WTC11 (cell line): ENCODE measurements at regions not wholly inside any gene's neighbourhood (a gene's known extent, or its start where the extent isn't known, plus 50 kb on each side); places are given as distances from the start of the nearest gene placed in this dataset.

Source experiments
- CREB1 ChIP-seq: sonication (generic); formaldehyde crosslinking; IDR thresholded peaks from 2 replicates; pipeline ENCODE4 v1.8.0; 2023; ENCODE audit warnings: mild to moderate bottlenecking, missing genetic modification reagents
- CTCF ChIP-seq: fragments of 200-600 bp; IDR thresholded peaks from 2 replicates; pipeline ENCODE4 v1.8.0; 2022; ENCODE audit warnings: antibody characterized with exemption
- ELF4 ChIP-seq: sonication (generic); formaldehyde crosslinking; IDR thresholded peaks from 2 replicates; pipeline ENCODE4 v1.8.1; 2022; ENCODE audit warnings: low read depth, mild to moderate bottlenecking, moderate library complexity, missing genetic modification reagents
- GABPB1 ChIP-seq: sonication (generic); formaldehyde crosslinking; IDR thresholded peaks from 2 replicates; pipeline ENCODE4 v1.8.1; 2023; ENCODE audit warnings: mild to moderate bottlenecking, missing genetic modification reagents
- JUN ChIP-seq: sonication (generic); formaldehyde crosslinking; IDR thresholded peaks from 2 replicates; pipeline ENCODE4 v1.8.0; 2023; ENCODE audit warnings: mild to moderate bottlenecking, missing genetic modification reagents
- NR2C2 ChIP-seq: sonication (generic); formaldehyde crosslinking; IDR thresholded peaks from 2 replicates; pipeline ENCODE4 v1.8.0; 2022; ENCODE audit warnings: mild to moderate bottlenecking, missing genetic modification reagents
- PREB ChIP-seq: sonication (generic); formaldehyde crosslinking; IDR thresholded peaks from 2 replicates; pipeline ENCODE4 v1.8.1; 2022; ENCODE audit warnings: mild to moderate bottlenecking, missing genetic modification reagents, moderate library complexity, borderline replicate concordance
- TCF7 ChIP-seq: sonication (generic); formaldehyde crosslinking; IDR thresholded peaks from 2 replicates; pipeline ENCODE4 v1.8.0; 2022; ENCODE audit warnings: mild to moderate bottlenecking, low read depth, missing genetic modification reagents, moderate library complexity
- TP53 ChIP-seq: sonication (generic); formaldehyde crosslinking; IDR thresholded peaks from 2 replicates; pipeline ENCODE4 v1.8.1; 2023; ENCODE audit warnings: mild to moderate bottlenecking, missing genetic modification reagents
- ZNF121 ChIP-seq: sonication (generic); formaldehyde crosslinking; IDR thresholded peaks from 2 replicates; pipeline ENCODE4 v1.8.0; 2023; ENCODE audit warnings: missing genetic modification reagents
- ZNF232 ChIP-seq: sonication (generic); formaldehyde crosslinking; IDR thresholded peaks from 2 replicates; pipeline ENCODE4 v1.8.0; 2022; ENCODE audit warnings: mild to moderate bottlenecking, missing genetic modification reagents
- ZNF423 ChIP-seq: fragments of 250-450 bp; sonication (Bioruptor Pico); IDR thresholded peaks from 2 replicates; pipeline ENCODE4 v2.1.2; 2022; ENCODE audit warnings: mild to moderate bottlenecking, moderate library complexity
- TF ChIP-seq, protein P1 (sequence below): sonication (generic); formaldehyde crosslinking; IDR thresholded peaks from 2 replicates; pipeline ENCODE4 v1.8.0; 2022; ENCODE audit warnings: mild to moderate bottlenecking, missing genetic modification reagents
- TF ChIP-seq, protein P2 (sequence below): sonication (generic); formaldehyde crosslinking; IDR thresholded peaks from 2 replicates; pipeline ENCODE4 v1.8.0; 2023; ENCODE audit warnings: missing genetic modification reagents, mild to moderate bottlenecking, borderline replicate concordance

GRCh38 chr12:113625499-113625898 lies 153.8 kb upstream of the LHX5 start:
- TF ChIP-seq CREB1 (CRISPR knock-in tag) (no peak), PREB (CRISPR knock-in tag) (no peak), CTCF (no peak), GABPB1 (CRISPR knock-in tag) (no peak), ZNF232 (CRISPR knock-in tag) (no peak), ELF4 (CRISPR knock-in tag) (no peak), JUN (CRISPR knock-in tag) (no peak), ZNF121 (CRISPR knock-in tag) (no peak), TCF7 (CRISPR knock-in tag) (no peak), TP53 (CRISPR knock-in tag) (no peak), ZNF423 (CRISPR knock-in tag) (no peak), NR2C2 (CRISPR knock-in tag) (no peak)
- TF ChIP-seq, protein P1, sequence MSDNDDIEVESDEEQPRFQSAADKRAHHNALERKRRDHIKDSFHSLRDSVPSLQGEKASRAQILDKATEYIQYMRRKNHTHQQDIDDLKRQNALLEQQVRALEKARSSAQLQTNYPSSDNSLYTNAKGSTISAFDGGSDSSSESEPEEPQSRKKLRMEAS (CRISPR knock-in tag) = no peak
- TF ChIP-seq, protein P2, sequence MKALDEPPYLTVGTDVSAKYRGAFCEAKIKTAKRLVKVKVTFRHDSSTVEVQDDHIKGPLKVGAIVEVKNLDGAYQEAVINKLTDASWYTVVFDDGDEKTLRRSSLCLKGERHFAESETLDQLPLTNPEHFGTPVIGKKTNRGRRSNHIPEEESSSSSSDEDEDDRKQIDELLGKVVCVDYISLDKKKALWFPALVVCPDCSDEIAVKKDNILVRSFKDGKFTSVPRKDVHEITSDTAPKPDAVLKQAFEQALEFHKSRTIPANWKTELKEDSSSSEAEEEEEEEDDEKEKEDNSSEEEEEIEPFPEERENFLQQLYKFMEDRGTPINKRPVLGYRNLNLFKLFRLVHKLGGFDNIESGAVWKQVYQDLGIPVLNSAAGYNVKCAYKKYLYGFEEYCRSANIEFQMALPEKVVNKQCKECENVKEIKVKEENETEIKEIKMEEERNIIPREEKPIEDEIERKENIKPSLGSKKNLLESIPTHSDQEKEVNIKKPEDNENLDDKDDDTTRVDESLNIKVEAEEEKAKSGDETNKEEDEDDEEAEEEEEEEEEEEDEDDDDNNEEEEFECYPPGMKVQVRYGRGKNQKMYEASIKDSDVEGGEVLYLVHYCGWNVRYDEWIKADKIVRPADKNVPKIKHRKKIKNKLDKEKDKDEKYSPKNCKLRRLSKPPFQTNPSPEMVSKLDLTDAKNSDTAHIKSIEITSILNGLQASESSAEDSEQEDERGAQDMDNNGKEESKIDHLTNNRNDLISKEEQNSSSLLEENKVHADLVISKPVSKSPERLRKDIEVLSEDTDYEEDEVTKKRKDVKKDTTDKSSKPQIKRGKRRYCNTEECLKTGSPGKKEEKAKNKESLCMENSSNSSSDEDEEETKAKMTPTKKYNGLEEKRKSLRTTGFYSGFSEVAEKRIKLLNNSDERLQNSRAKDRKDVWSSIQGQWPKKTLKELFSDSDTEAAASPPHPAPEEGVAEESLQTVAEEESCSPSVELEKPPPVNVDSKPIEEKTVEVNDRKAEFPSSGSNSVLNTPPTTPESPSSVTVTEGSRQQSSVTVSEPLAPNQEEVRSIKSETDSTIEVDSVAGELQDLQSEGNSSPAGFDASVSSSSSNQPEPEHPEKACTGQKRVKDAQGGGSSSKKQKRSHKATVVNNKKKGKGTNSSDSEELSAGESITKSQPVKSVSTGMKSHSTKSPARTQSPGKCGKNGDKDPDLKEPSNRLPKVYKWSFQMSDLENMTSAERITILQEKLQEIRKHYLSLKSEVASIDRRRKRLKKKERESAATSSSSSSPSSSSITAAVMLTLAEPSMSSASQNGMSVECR (CRISPR knock-in tag) = no peak
